Fibroblast of villous mesenchyme (primary cell): ENCODE measurements at regions not wholly inside any gene's neighbourhood (a gene's known extent, or its start where the extent isn't known, plus 50 kb on each side); places are given as distances from the start of the nearest gene placed in this dataset.

Experiments used
- DNase-seq: peaks from one replicate; pipeline ENCODE4 v3.0.0-alpha.2; 2010; ENCODE audit warnings: low read depth
- H3K4me3 ChIP-seq: 2 replicates; pipeline ENCODE4 v1.5.1; 2011; ENCODE audit warnings: low read depth, mild to moderate bottlenecking, low read length
- TF ChIP-seq, protein P1 (sequence below): IDR thresholded peaks from 2 replicates; pipeline ENCODE4 v1.5.1; 2012; ENCODE audit warnings: low read depth, mild to moderate bottlenecking, low read length; ENCODE audit not compliant: insufficient read depth

DNA sequence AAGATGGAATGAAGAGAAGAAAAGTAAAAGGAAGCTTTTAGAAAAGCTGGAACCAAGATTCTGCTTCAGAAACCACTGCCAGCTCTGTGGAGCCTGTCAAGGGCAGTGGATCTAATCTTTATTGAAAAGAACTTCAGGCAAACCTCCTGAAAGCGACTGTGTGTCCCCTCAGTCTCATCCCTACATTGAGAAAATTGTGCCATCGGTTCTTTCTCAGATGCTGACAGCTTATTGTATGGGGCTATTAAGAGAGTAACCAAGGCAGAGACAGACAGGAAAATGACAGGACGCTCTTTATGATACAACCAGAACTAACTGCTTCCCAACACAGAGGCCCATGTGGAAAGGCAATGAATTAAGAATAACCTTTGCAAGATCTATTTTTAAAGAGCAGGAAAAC is 763.2 kb upstream of the CHAC2 start:
- no peak for DNase-seq
- TF ChIP-seq, protein P1, sequence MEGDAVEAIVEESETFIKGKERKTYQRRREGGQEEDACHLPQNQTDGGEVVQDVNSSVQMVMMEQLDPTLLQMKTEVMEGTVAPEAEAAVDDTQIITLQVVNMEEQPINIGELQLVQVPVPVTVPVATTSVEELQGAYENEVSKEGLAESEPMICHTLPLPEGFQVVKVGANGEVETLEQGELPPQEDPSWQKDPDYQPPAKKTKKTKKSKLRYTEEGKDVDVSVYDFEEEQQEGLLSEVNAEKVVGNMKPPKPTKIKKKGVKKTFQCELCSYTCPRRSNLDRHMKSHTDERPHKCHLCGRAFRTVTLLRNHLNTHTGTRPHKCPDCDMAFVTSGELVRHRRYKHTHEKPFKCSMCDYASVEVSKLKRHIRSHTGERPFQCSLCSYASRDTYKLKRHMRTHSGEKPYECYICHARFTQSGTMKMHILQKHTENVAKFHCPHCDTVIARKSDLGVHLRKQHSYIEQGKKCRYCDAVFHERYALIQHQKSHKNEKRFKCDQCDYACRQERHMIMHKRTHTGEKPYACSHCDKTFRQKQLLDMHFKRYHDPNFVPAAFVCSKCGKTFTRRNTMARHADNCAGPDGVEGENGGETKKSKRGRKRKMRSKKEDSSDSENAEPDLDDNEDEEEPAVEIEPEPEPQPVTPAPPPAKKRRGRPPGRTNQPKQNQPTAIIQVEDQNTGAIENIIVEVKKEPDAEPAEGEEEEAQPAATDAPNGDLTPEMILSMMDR, result no peak
- no peak overlapping the region for H3K4me3 ChIP-seq

GRCh38 chr2:52995424-52995823 is 772.2 kb upstream of the CHAC2 start:
- TF ChIP-seq, protein P1, result no peak
- DNase-seq, result no peak
- H3K4me3 ChIP-seq, result no peak overlapping the region

DNA sequence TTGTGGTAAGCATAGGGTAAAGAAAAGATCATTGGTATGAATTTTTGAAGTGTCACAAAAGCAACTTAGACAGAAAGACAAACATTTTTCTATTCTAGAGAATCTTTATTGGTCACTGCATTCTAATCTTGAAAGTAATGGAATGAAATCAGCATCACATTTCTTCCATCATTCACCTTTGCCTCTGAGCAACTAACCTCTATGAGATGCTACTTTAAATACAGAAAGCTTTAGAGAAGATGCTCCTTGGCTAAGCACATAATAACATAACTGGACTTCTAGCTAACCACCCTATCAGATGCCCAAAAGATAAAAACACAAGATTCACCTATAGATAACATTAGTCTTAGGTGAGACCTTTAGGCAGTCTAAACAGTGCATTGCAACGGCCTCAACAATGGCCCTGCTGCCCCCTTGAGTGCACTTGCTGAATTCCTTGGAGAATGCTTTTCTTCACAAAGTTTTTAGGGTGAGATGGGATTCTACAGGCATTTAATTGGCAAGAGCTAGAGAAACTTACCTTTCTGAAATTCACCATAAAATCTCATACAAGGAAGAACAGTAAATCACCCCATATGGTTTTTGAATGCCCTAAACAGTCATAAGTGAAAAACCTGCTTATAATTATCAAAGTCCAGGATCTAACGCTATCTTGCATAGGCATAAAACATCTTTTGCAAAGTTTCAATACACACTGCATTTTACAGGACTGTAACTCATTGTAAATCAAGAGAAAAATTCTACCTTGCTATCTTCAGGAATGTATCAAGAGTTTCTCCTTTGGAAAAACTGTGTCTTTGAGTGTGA is 791.3 kb upstream of the CHAC2 start:
- no peak for DNase-seq
- no peak overlapping the region for H3K4me3 ChIP-seq
- TF ChIP-seq, protein P1, result peak; percentile 50

DNA sequence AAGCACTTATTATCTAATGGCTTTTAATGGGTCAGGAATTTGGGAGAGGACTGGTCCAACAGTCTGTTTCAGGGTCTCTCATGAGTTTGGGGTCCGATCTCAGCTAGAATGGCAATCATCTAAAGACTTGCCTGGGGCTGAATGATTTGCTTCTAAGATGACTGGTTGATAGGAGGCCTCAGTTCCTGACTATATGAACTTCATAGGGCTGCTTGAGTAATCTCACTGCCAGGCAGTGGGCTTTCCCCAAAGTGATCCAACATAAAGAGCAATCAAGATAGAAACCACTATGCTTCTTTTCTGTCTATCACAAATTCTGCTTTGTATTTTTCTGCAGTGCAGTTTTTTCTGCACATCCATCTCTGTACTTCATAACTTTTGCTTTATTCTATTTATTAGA is 793.5 kb upstream of the CHAC2 start:
- TF ChIP-seq, protein P1, result no peak
- H3K4me3 ChIP-seq, result no peak overlapping the region
- DNase-seq, result no peak

- no peak overlapping the region for H3K4me3 ChIP-seq
- DNase-seq, result no peak
- TF ChIP-seq, protein P1, result no peak
Observed at GRCh38 chr2:52970642-52971041, 797.0 kb upstream of the CHAC2 start.

DNA sequence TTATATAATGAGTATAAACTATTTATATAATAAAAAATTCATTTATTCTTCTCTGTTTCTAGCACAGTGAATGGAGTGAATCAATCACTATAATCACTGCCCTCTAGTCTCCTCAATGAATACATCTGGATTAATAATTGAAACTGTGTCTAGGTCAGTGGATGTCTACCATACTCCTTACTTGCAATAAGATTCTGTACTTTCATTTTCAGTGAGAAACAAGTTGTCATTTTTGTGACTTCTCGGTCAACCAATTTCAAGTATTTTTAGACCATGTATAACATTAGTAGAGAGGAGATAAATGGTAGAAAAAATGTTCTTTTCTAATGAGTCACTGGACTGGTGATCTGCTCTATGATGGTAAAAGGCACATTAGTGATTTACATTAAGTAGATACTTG is 799.6 kb upstream of the CHAC2 start:
- H3K4me3 ChIP-seq, result no peak overlapping the region
- TF ChIP-seq, protein P1, result no peak
- DNase-seq, result no peak

DNA sequence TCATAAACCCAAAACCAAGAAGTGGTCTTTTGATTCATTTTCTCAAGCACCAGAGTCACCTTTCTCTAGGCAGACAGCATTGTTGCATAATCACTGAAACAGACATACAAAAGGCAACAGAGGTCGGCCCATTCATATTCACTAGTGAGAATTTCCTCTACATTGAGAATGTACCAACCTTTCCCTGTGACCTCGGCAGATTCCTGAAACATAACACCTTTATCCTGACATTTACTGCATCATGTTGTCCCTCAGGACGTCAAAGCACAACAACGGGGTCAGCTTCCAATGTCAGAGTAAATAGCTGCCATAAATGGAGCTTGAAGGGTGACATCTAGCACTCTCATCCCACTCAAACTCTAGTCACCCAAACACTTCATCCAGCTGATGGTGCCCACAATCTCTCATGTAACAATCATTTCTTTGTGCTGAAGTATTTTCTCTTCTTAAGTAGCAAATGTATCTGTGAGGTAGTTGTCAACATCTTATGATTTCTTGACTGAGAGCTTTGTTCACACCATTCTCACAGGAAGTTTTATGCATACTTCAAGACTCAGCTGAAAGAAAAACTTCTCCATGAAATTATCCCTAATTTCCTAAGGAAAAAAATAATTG is 802.6 kb upstream of the CHAC2 start:
- no peak overlapping the region for H3K4me3 ChIP-seq
- DNase-seq, result no peak
- TF ChIP-seq, protein P1, result no peak
